ENCODE measurements at regions not wholly inside any gene's neighbourhood (a gene's known extent, or its start where the extent isn't known, plus 50 kb on each side); places are given as distances from the start of the nearest gene placed in this dataset.
A peak's percentile ranks its signal among the peaks of the same experiment; 100 is the strongest.

- TF ChIP-seq, protein P1, sequence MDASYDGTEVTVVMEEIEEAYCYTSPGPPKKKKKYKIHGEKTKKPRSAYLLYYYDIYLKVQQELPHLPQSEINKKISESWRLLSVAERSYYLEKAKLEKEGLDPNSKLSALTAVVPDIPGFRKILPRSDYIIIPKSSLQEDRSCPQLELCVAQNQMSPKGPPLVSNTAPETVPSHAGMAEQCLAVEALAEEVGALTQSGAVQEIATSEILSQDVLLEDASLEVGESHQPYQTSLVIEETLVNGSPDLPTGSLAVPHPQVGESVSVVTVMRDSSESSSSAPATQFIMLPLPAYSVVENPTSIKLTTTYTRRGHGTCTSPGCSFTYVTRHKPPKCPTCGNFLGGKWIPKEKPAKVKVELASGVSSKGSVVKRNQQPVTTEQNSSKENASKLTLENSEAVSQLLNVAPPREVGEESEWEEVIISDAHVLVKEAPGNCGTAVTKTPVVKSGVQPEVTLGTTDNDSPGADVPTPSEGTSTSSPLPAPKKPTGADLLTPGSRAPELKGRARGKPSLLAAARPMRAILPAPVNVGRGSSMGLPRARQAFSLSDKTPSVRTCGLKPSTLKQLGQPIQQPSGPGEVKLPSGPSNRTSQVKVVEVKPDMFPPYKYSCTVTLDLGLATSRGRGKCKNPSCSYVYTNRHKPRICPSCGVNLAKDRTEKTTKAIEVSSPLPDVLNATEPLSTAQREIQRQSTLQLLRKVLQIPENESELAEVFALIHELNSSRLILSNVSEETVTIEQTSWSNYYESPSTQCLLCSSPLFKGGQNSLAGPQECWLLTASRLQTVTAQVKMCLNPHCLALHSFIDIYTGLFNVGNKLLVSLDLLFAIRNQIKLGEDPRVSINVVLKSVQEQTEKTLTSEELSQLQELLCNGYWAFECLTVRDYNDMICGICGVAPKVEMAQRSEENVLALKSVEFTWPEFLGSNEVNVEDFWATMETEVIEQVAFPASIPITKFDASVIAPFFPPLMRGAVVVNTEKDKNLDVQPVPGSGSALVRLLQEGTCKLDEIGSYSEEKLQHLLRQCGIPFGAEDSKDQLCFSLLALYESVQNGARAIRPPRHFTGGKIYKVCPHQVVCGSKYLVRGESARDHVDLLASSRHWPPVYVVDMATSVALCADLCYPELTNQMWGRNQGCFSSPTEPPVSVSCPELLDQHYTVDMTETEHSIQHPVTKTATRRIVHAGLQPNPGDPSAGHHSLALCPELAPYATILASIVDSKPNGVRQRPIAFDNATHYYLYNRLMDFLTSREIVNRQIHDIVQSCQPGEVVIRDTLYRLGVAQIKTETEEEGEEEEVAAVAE (CRISPR knock-in tag; IDR thresholded peaks at IDR 0.05; ENCODE audit: borderline replicate concordance): no peak
- TF ChIP-seq GATAD2A (CRISPR knock-in tag; IDR thresholded peaks at IDR 0.05): peak; percentile 71
- TF ChIP-seq ZSCAN9 (CRISPR knock-in tag; IDR thresholded peaks at IDR 0.05; ENCODE audit: borderline replicate concordance): peak; percentile 73; the same call in 1 of the 2 replicates
- no peak for TF ChIP-seq POLR2AphosphoS2 (IDR thresholded peaks at IDR 0.05; ENCODE audit: low read depth, low read length)
- peak; percentile 54; the same call in 1 of the 2 replicates for TF ChIP-seq MED13 (CRISPR knock-in tag; IDR thresholded peaks at IDR 0.05)
- TF ChIP-seq ARID4A (CRISPR knock-in tag; IDR thresholded peaks at IDR 0.05; ENCODE audit: borderline replicate concordance): peak; percentile 38; the same call in 1 of the 2 replicates
- no peak for TF ChIP-seq PHF8 (CRISPR knock-in tag; IDR thresholded peaks at IDR 0.05)
- TF ChIP-seq ZBTB46 (CRISPR knock-in tag; IDR thresholded peaks at IDR 0.05; ENCODE audit: borderline replicate concordance): no peak
- TF ChIP-seq, protein P2, sequence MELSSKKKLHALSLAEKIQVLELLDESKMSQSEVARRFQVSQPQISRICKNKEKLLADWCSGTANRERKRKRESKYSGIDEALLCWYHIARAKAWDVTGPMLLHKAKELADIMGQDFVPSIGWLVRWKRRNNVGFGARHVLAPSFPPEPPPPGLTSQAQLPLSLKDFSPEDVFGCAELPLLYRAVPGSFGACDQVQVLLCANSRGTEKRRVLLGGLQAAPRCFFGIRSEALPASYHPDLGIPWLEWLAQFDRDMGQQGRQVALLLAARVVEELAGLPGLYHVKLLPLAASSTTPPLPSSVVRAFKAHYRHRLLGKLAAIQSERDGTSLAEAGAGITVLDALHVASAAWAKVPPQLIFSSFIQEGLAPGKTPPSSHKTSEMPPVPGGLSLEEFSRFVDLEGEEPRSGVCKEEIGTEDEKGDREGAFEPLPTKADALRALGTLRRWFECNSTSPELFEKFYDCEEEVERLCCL (CRISPR knock-in tag; IDR thresholded peaks at IDR 0.05; ENCODE audit: borderline replicate concordance): no peak
- 0 out of 2 replicates have a peak, but pooled peaks have one; percentile 57 for TF ChIP-seq ERF (CRISPR knock-in tag; IDR thresholded peaks at IDR 0.05)
- peak; percentile 46; the same call in 1 of the 2 replicates for TF ChIP-seq TAF1 (CRISPR knock-in tag; IDR thresholded peaks at IDR 0.05)
- TF ChIP-seq ZNF761 (CRISPR knock-in tag; conservative IDR thresholded peaks at IDR 0.05): 0 out of 2 replicates have a peak, but pooled peaks have one; percentile 58
- TF ChIP-seq REXO4 (CRISPR knock-in tag; IDR thresholded peaks at IDR 0.05; ENCODE audit: borderline replicate concordance): no peak
- no peak for TF ChIP-seq ZNF367 (CRISPR knock-in tag; IDR thresholded peaks at IDR 0.05; ENCODE audit: borderline replicate concordance)
- TF ChIP-seq ZNF572 (CRISPR knock-in tag; IDR thresholded peaks at IDR 0.05): peak; percentile 31; the same call in 1 of the 2 replicates
- no peak for TF ChIP-seq SRF (IDR thresholded peaks at IDR 0.05; ENCODE audit: low read depth, low read length)
- no peak for TF ChIP-seq TOE1 (CRISPR knock-in tag; IDR thresholded peaks at IDR 0.05)
Measured at GRCh38 chr12:14257734-14258574, 107.5 kb upstream of the ATF7IP start (continued).

All from HepG2 (cell line).